ENCODE measurements at regions not wholly inside any gene's neighbourhood (a gene's known extent, or its start where the extent isn't known, plus 50 kb on each side); places are given as distances from the start of the nearest gene placed in this dataset.

- no peak for TF ChIP-seq POLR2A (IDR thresholded peaks at IDR 0.05)
- TF ChIP-seq, protein P1, sequence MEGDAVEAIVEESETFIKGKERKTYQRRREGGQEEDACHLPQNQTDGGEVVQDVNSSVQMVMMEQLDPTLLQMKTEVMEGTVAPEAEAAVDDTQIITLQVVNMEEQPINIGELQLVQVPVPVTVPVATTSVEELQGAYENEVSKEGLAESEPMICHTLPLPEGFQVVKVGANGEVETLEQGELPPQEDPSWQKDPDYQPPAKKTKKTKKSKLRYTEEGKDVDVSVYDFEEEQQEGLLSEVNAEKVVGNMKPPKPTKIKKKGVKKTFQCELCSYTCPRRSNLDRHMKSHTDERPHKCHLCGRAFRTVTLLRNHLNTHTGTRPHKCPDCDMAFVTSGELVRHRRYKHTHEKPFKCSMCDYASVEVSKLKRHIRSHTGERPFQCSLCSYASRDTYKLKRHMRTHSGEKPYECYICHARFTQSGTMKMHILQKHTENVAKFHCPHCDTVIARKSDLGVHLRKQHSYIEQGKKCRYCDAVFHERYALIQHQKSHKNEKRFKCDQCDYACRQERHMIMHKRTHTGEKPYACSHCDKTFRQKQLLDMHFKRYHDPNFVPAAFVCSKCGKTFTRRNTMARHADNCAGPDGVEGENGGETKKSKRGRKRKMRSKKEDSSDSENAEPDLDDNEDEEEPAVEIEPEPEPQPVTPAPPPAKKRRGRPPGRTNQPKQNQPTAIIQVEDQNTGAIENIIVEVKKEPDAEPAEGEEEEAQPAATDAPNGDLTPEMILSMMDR (IDR thresholded peaks at IDR 0.05 in 4 of 5, conservative IDR thresholded peaks at IDR 0.05 in 1 of 5), result peak in 1 of 5 experiments; percentile 16
Measured at GRCh38 chr21:34243562-34243961, 120.2 kb upstream of the KCNE2 start.

Measured in gastrocnemius medialis (tissue), 4 donors.